ENCODE measurements at regions not wholly inside any gene's neighbourhood (a gene's known extent, or its start where the extent isn't known, plus 50 kb on each side); places are given as distances from the start of the nearest gene placed in this dataset.
"Not testable (repeated sequence)": the region's sequence is repeated elsewhere in the genome, so short reads cannot be mapped to it uniquely, and the experiment has no call there.

DNA sequence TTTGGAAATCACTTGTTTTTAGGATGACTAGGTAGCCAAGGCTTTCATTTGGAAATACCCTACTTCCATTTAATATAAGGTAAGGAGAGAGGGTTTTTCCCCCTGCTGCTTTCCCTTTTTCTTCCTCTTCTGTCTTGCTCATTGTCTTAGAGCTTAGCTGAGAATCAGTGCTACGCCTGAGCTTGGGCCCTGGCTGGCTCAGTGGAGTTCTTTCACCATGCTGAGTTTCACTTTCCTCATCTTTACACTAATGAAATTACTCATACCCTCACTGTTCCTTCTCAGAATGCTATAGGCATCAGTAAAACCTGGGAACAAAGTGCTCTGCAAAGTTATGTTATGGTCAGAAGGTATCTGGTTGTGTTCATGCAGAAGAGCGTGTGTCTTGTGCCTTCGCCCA lies 112.3 kb upstream of the IKBKE start:
- FAIRE-seq; DNase-seq (ENCODE audit: insufficient read length, low spot score): not testable (repeated sequence)

DNA sequence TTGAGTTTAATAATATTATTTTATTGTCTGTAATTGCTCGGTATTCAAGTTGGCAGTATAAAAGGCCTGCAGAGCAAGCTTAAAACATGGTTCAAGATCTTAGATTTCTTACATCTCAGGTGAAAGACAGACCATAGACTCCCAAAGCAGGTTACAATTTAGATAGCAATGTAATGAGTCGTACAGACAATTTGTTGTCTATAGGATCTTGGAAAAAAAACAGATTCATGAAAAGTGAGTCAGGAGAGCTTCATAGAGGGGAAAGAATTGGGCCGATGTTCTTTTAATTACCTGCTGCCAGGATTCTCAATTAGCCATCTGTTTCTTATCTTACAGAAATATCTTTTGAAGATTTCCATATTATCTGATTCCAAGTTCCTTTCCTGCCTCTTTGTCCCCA lies 111.5 kb upstream of the IKBKE start:
- not testable (repeated sequence) for DNase-seq (ENCODE audit: insufficient read length, low spot score); FAIRE-seq

DNA sequence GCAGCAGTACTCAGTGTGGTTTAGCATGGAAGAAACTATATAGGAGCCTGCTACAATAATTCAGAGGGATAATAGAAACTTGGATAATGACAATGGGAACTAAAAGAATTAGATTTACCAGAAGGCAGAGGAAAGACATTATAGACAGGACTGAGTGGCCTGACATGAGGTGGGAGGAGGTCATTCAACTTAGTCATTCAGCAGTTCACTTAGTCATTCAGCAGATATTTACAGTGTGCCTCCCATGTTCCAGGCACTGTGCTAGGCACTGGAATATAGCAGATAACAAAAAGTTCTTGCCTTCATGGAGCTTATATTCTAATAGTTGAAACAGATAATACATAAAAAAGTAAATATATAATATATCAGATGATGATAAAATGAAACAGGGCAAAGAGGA lies 110.9 kb upstream of the IKBKE start:
- not testable (repeated sequence) for DNase-seq (ENCODE audit: insufficient read length, low spot score)
- peak; percentile 33 for FAIRE-seq

DNA sequence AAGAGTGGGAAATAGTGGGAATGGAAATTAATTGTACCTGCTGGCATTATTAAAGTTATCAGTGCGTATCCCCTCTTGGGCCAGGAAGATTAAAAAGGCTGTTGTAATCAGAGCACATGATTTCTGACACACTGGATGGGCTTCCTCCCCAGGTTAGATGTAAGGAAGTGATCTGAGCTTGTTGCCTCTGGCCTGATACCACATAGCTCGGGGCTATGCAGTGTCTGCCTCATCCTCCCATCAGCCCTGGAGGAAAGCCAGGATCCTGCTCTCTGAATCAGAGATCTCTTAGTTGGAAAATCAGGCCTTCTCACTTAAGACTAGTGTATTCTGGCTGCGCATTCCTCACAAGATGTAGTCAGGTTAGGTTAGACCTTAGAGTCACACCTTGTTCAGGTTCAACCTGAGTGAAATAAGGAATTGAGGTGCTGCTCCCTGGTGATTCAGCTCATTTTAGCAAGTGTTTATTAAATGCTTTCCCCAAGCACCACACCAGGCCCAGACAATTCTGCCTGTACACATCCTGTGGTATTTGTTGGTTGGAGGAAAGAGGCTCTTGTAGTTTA lies 108.2 kb upstream of the IKBKE start:
- FAIRE-seq: peak; percentile 99
- DNase-seq (ENCODE audit: insufficient read length, low spot score): not testable (repeated sequence)

DNA sequence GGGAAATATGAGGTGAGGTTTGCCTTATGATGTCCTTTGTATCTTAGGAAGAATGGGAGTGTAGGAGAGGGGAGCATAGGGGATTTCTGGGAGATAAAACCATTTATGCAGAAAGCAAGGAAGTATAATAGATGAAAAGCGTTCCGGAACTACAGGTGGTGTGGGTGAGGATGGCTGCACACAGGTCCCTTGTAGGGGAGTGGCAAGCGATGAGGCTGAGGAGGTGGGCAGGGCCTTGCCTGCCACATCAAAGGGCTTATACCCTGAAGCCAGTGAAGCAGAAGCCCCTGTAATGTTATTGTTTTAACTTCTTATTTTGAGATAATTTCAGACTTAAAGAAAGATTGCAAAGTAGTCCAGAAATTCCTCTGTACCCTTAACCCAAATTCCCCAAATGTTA lies 107.3 kb upstream of the IKBKE start:
- DNase-seq (ENCODE audit: insufficient read length, low spot score); FAIRE-seq: not testable (repeated sequence)

DNA sequence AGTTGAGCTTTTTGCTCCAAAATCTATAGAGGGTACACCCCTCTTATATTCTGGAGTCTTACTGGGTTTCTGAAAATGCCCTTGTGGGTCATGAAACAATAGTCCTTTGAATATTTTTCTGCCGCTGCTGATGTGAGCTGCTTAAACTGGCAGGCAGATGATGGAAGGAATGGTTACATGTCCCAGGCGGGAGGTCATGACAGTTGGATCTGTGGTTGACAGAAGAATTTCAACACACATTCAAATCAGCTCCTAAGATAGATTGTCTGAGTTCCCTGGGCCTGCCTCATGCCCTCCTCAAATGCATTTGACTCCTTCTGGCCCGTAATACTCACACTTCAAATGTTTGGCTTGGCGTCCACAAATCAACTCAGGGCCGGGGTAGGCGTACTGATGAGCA lies 105.0 kb upstream of the IKBKE start:
- not testable (repeated sequence) for FAIRE-seq; DNase-seq (ENCODE audit: insufficient read length, low spot score)

DNA sequence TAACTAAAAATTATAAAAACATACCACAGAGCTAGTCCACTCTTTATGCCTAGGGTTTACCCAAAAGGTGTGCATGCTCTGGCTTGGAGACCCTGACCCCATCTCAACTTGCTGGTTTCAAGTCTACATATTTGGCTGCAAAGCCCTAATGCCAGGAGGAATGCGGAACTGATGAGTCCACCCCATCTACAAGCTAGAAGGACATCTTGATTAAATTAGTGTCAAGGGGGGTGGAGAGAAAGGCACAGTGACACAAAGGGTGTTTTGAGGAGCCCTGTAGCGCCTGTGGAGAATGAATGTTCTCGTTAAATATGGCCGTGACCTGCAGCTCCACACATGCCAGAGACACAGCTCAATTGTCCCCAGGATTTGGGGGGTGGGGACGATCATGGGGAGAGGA lies 104.1 kb upstream of the IKBKE start:
- not testable (repeated sequence) for DNase-seq (ENCODE audit: insufficient read length, low spot score); FAIRE-seq

DNA sequence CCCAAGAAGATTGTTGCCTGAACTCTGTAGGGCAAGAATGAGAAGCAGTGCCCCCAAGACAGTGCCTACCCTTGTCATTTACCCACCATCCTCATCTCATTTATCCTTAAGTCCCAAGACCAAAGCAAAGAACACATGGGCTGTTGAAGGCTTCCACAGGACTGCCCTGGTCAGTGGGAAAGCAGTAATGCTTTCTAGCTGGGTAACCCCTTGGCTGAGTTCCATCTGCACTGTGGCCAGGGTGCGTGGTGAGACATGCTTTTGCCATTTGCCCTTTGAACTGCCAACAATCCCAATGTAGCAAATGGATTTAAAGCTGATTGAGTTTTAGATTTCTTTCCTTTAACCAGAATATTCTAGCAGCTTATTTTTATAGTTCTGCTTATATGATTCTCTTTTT lies 103.5 kb upstream of the IKBKE start:
- DNase-seq (ENCODE audit: insufficient read length, low spot score); FAIRE-seq: not testable (repeated sequence)

DNA sequence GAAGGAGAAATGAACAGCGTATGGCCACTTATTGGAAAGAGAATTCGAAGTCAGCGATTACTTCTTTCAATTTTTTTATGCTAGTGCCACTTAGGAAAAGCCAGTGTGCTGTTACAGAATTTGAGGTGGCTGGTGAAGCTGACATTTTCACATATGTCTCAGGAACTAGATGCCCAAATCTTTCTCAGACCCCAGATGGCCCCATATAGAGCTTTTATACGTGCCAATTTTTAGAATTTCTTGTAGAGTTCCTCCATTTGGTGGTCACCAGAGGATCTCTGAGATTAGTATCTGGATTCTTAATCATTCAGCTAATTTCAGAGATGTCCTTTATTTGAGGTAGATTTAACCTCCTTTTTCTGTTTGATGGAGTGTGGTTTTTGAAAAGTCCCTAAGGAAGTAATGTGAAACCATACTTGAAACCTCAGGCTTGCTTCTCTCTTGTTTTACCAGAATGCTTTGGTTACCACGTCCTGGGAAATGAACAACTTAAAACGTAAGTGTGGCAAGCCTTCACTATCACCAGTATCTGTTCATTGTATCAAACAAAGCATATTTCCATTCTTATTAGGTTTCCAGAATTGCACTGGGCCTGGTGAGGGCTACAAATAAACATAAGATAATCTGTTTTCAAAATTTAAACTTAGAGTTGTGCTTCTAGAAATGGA lies 102.2 kb upstream of the IKBKE start:
- not testable (repeated sequence) for FAIRE-seq; DNase-seq (ENCODE audit: insufficient read length, low spot score)

DNA sequence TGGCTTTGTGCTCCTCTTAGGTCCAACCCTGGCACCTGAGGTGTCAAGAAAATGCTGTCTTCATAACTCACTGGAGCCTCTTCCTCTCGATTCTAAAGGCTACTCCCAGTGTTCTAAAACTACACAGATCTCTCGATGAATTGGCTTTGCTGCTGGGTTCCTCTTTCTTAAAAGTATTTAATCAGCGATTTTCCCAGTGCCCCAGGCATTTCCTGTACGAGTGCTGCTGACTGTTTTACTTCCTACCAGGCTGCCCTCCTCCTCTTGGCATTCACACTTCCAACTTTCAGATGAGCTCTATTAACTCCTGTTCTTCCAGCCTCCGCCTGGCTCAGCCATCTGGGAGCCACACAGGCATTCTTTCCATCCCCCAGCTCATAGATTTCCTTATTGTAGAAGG lies 95.6 kb upstream of the IKBKE start:
- DNase-seq (ENCODE audit: insufficient read length, low spot score); FAIRE-seq: not testable (repeated sequence)

DNA sequence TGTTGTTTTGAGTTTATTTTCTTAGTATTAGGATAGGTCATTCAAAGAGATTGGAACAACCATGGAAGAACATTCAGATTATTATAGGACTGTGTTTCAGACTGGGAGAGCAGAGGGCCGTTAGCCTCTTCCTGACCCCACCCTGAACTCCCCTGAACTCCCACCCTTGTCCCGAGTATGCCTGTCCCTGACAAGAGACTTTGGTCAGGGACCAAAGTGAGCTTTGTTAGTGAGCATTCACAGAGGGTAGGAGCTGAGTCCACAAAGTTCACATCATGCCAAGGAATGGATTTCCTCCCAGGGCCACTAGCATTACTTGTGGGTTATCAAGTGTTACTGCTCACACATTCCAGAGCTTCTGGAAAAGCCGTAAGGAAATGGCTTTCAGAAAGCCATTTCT lies 94.7 kb upstream of the IKBKE start:
- DNase-seq (ENCODE audit: insufficient read length, low spot score); FAIRE-seq: not testable (repeated sequence)

DNA sequence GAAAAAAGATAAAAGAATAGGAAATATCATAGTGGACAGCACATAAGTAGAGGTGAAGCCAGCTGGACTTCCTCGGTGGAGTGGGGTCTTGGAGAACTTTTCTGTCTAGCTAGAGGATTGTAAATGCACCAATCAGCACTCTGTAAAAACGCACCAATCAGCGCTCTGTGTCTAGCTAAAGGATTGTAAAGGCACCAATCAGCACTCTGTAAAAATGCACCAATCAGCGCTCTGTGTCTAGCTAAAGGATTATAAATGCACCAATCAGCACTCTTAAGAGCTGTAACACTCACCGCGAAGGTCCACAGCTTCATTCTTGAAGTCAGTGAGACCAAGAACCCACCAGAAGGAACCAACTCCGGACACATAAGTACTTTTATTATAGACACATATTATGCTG lies 91.8 kb upstream of the IKBKE start:
- DNase-seq (ENCODE audit: insufficient read length, low spot score): not testable (repeated sequence)

DNA sequence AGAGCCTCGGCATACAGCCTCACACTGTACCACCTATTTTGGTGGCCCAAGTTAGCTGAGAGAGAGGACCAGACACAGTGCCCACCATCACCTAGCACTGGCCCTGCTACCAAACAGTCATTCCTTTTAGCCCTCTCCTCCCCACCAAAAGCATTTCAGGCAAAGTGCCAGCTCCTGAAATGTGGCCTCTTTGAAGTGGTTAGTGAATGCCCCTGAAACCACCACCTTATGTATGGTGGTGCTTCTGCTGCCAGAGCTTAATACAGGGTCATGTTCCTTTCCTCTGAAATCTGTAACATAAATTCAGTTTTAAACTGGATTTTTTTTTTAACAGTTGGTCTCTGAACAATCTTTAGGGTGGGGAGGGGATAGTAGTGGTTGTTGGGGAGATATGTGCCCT lies 91.0 kb upstream of the IKBKE start:
- DNase-seq (ENCODE audit: insufficient read length, low spot score); FAIRE-seq: not testable (repeated sequence)

More for the DNA sequence above, 91.8 kb upstream of the IKBKE start:
- not testable (repeated sequence) for FAIRE-seq

DNA sequence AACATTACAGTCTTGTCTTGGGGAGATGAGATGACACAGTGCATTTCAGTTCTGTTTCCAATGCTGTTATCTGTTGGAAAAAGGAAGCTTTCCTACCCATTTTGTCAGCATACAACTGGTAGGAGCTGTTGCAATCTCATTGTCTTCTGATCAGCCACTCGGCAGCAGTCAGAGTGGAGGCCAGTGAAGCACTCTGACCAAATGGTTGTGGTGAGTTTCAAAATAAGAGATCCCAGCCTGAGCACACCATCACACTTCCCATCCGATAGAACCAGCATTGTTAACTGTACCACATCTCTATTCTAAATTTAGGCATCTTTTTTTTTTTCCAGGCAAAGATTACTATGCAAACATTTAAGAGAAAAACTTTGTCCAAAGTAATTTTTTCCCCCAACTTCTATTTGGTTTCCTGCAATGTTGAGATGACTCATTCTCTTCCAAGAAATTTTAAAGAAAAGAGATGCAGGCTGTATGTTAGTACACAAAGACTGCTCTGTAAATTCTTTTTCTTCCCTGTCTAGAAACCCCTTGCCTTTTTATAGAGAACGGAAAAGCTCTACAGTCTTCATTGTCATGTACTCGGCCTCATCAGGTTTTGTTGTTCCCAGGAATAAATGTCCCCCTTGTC lies 90.0 kb upstream of the IKBKE start:
- FAIRE-seq; DNase-seq (ENCODE audit: insufficient read length, low spot score): not testable (repeated sequence)

DNA sequence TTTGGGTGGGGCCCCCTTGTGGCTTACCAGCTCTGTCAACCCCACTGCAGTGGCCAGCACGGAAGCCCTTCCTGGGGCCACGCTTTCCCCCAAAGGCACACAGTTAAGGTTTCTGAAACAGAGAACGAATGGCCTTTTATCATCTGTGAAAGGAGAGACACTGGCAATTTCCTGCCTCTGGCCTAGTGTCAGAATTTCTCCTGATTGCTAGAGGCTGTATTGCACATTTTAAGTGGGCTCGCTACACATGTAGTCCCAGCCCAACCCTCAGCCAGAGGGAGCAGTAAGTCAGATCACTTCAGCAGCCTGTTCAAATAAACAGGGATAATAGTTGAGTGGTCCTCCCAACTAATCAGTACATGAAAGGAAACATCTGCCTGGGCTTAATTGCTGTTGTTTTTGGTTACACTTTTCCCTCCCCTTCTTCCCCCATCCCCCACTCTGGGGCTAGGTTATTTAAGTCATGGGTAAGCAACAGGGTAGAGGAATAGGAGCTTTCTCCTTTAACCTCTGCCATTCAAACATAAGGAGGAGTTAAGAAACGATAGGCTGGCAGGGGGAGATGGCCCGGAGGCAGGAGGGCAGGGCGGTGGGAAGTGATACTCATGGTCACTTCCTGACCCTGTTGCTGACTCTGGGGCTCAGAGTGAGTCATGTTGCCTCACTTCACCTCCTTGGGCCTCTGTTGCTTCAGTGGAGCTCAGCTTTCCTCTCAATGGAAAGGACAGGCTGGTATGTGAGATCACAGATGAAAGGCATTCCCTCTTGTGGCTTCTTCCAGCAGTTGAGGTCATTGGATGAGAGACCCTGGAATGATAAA lies 89.3 kb upstream of the IKBKE start:
- not testable (repeated sequence) for FAIRE-seq; DNase-seq (ENCODE audit: insufficient read length, low spot score)

DNA sequence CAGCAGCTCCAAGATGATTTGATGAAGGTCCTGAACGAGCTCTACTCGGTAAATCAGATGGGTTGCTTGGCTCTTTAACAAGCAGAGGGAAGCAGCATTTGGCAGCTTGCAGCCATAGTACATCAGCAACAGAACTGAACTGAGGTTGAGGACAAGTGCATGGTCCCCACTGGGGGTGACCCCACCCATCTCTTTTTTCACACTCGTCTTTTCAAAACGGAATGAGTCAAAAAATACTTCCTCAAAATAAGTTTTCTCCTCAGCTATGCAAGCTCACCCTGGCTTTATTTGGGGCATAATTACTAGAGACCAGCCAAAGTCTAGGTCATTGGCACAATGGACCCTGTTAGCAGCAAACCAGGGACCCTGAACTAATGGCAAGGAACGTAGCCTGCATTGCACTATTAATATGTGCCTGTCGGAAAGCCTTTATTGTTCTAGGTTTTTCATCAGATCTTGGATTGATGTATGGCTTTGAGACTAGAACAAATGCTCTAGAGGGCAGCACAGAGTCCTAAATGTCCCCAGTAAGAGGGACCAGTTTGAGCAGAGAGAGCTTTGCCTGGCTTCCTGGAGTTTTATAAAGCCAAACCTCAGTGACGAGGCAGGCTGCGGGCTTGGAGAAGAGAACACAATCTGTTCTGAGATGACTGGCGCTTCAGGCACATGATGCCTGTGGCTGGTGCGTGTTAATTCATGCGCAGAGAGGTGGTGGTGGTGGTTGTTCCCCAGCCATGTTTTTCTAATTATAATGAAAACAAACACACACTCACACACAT lies 86.1 kb upstream of the IKBKE start:
- not testable (repeated sequence) for FAIRE-seq; DNase-seq (ENCODE audit: insufficient read length, low spot score)

DNA sequence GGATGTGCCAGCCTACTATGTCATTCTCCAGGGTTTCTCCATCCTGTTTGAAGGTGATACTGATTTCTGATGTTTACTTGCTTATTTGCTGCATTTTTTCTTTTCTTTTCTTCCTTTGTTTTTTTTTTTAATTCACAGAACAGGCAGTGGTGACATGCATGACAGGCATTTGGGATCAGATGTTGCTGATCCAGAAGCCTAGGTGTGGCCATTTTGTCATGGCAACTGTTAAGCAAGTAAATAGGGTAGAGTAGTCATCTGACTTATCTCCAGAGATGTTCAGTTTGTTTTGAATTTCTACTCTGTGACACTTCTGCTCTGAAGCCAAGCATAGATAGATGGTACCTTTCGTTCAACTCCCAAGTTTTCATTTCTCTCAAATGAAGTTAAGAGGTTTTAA lies 85.4 kb upstream of the IKBKE start:
- FAIRE-seq; DNase-seq (ENCODE audit: insufficient read length, low spot score): not testable (repeated sequence)

DNA sequence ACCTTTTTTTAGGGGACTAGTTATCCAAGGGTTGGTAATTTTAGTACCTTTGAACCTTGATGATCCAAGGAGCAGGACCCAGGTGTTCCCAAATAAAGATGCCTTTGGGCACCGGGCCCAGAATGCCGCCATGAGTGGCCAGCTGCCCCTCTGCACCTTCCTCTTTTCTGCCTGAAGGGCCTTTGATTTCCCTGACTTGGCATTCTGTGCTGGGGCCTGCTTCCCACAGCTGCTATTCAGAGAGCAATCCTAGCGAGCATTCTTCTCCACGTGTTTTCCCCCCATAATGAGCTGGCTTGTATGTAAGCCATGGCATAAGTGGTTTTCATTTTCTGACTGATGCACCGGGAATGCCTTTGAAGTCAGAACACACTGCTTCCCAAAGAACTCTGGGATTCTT lies 82.6 kb upstream of the IKBKE start:
- FAIRE-seq; DNase-seq (ENCODE audit: insufficient read length, low spot score): not testable (repeated sequence)

DNA sequence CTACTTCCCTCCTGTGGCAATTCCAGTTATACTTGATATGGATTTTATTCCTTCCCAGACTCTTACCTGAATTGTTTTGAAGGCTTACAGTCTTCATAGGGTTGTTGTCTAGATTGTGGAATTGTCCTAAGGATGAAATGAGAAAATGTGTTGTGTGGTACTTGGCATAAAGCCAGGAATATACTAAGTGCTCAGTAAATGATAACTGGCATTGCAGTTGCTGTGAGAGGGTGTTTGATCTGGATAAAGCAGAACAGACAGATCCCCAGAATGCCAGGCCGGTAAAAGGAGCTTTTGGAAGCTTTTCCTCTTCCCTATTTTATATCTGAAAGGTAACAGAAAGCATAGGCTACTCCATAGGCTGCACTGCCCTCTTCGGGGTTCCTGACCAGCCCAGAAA lies 78.4 kb upstream of the IKBKE start:
- FAIRE-seq; DNase-seq (ENCODE audit: insufficient read length, low spot score): not testable (repeated sequence)

DNA sequence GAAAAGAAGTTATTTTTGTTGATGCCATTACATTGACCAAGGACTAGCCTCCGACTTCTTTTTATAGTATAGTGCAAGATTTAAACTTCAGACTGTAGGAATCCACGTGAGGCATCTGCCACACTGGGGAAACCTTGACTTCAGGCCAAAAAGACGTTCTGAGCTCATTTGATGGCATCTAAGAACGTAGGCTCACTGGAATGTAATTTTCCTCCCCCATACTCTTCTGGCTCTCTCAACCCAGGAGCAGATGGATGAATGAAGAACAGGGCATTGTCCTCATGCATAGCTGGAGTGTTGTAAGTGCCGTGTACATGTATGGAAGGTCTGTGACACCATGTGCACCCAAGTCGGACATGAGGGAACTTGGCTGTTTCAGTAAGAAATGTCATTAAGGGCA lies 72.8 kb upstream of the IKBKE start:
- DNase-seq (ENCODE audit: insufficient read length, low spot score); FAIRE-seq: not testable (repeated sequence)
